Right atrium auricular region (tissue), 2 donors: ENCODE measurements at regions not wholly inside any gene's neighbourhood (a gene's known extent, or its start where the extent isn't known, plus 50 kb on each side); places are given as distances from the start of the nearest gene placed in this dataset.

ENCODE experiments used
- DNase-seq: peaks from one replicate; pipeline ENCODE4 v3.0.0-alpha.2; 2019; ENCODE audit warnings: low spot score
- H3K27ac ChIP-seq, 2 donors: fragments of 200-600 bp; sonication (generic); 1 replicate in 1 of 2; 2 replicates in 1 of 2; pipeline ENCODE4 v1.5.1; 2016 to 2019
- H3K27me3 ChIP-seq, 2 donors: fragments of 200-600 bp; sonication (generic); one replicate each; pipeline versions ENCODE4 v1.5.1 to v1.6.0; 2017 to 2019
- H3K36me3 ChIP-seq: fragments of 200-600 bp; sonication (generic); one replicate; pipeline ENCODE4 v1.5.1; 2016
- H3K4me1 ChIP-seq, 2 donors: fragments of 200-600 bp; sonication (generic); one replicate each; pipeline versions ENCODE4 v1.5.1 to v1.6.0; 2017 to 2019
- H3K4me3 ChIP-seq, 2 donors: fragments of 200-600 bp; sonication (generic); 1 replicate in 1 of 2; 2 replicates in 1 of 2; pipeline ENCODE4 v1.5.1; 2017 to 2019; ENCODE audit warnings: mild to moderate bottlenecking in 1 of 2, moderate library complexity in 1 of 2
- H3K9me3 ChIP-seq, 2 donors: fragments of 200-600 bp; sonication (generic); one replicate each; pipeline ENCODE4 v1.5.1; 2019
- CTCF ChIP-seq, 2 donors: fragments of 200-600 bp; sonication (generic); IDR thresholded peaks; one replicate each; pipeline ENCODE4 v1.5.1; 2019; ENCODE audit warnings: antibody characterized with exemption in 2 of 2

DNA sequence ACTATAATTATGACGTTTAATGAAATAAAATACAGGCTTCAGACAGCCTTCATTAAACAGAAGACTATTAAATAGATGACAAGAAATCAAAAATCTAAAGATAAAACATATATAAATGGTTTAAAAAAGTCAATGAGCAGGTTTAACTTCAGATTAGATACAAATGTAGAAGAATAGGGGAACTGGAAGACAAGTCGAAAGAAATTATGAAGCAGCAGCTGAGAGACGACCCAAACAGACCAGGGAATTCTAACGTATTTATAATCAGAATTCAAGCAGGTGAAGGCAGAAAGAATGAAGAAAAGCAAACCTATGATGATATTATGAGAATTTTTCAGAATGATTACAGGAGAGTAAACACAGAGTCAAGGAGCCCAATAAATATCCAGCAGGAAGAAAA lies 235.1 kb upstream of the XYLT1 start:
- no peak for DNase-seq
- no peak overlapping the region for H3K27ac ChIP-seq
- H3K4me3 ChIP-seq = no peak overlapping the region
- no peaks in the 10 kb centered on the region for H3K4me1 ChIP-seq
- no peaks in the 10 kb centered on the region for H3K36me3 ChIP-seq
- no peaks in the 10 kb centered on the region for H3K27me3 ChIP-seq
- H3K9me3 ChIP-seq = no peaks in the 10 kb centered on the region
- no peak for TF ChIP-seq CTCF (IDR thresholded peaks at IDR 0.05)

GRCh38 chr16:17696616-17697015 lies 225.9 kb upstream of the XYLT1 start:
- H3K4me1 ChIP-seq = no peaks in the 10 kb centered on the region
- no peaks in the 10 kb centered on the region for H3K9me3 ChIP-seq
- H3K4me3 ChIP-seq = no peak overlapping the region
- no peaks in the 10 kb centered on the region for H3K27me3 ChIP-seq
- H3K27ac ChIP-seq = no peak overlapping the region
- H3K36me3 ChIP-seq = no peaks in the 10 kb centered on the region
- no peak for TF ChIP-seq CTCF (IDR thresholded peaks at IDR 0.05)
- DNase-seq = no peak

DNA sequence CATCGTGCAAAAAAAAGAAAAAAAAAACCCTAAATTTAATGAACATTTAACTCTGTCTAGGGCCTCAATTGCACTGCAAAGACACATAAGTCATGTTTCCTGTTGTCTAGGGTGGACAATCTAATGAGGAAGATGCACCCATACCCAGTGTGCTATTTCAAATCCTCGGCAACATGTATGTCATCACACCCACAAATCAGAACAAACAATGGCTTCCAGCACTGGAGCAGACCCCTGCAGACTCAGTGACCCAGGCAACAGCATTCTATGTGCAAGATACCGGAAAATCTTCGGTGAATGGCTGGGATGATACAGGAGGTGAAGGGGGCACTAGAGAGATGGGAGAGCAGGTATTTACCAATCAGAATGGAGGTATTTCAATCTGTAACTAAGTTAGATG lies 221.7 kb upstream of the XYLT1 start:
- Histone ChIP-seq H3K9me3 (no peaks in the 10 kb centered on the region), H3K4me3 (no peak overlapping the region), H3K27me3 (no peaks in the 10 kb centered on the region), H3K36me3 (no peaks in the 10 kb centered on the region), H3K4me1 (no peaks in the 10 kb centered on the region), H3K27ac (no peak overlapping the region)
- no peak for DNase-seq
- no peak for TF ChIP-seq CTCF (IDR thresholded peaks at IDR 0.05)

DNA sequence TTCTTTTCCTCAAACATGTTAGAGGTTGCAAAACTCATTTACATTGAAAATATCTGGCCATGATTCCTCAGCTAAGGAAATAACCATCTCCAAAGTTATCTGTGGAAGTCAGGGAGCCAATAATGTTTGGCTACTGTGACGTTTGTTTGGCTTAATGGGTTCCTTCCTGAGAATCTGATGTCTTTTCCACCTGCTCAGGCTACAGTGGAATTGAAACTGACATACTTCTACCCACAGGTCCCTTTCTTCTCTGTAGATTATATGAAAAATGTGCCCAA lies 221.1 kb upstream of the XYLT1 start:
- TF ChIP-seq CTCF (IDR thresholded peaks at IDR 0.05) = no peak
- Histone ChIP-seq H3K36me3 (no peaks in the 10 kb centered on the region), H3K27me3 (no peaks in the 10 kb centered on the region), H3K4me3 (no peak overlapping the region), H3K9me3 (no peaks in the 10 kb centered on the region), H3K27ac (no peak overlapping the region), H3K4me1 (no peaks in the 10 kb centered on the region)
- DNase-seq = no peak

DNA sequence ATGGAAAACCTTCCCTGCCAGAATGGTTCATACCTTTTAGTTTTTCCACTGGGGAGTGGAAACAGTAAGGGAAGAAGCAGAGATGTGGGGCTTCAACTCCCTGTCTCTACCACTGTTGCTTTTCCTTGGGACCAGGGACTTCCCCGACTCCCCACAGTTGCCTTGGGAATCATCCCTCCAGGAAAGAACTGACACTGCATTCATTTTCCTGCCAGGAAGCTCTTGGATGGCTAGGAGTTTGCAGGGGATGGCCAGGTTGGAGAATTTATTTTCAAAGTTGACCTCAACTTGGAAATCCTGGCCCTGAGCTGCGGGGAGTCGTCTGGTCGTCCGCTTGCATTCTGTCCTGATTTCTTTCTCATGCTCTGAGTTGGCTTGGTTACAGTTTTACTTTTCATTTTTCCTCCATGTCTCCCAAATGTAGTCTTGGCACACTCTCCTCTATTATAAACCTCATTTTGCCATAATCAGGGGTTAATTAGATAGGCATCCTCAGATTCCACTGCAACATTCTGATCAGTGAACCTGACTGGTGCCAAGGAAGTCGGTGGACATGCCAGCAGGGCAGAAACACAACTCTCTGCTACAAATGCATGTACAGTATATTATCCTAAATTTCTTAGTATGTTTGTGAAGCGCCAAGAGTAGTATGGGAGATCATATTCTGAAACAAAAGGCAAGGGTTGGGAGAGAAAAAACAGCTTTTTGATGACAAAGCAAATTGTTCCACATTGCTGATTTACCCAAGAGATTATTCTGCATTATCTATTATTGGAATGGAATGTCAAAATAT lies 220.5 kb upstream of the XYLT1 start:
- Histone ChIP-seq H3K4me3 (no peak overlapping the region), H3K4me1 (no peaks in the 10 kb centered on the region), H3K27me3 (no peaks in the 10 kb centered on the region), H3K36me3 (no peaks in the 10 kb centered on the region), H3K9me3 (no peaks in the 10 kb centered on the region), H3K27ac (no peak overlapping the region)
- DNase-seq = no peak
- no peak for TF ChIP-seq CTCF (IDR thresholded peaks at IDR 0.05)

DNA sequence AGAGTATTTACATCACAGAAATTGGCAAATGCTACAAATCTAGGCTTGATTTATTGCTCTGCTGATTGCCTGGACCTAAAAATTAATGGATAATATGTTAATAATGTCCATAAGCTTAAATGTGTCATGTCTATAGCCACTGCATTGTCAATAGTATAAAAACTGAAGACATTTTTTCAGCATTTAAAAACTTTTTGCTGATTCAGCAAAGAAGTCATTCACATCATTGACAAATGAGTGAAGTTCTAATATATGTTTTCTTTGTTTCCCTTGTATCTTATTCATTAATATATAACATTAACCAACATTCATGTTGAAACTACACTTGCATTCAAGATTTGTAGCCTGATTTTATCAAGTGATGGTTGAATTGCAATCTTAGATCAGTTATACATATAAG lies 214.7 kb upstream of the XYLT1 start:
- Histone ChIP-seq H3K27me3 (no peaks in the 10 kb centered on the region), H3K27ac (no peak overlapping the region), H3K9me3 (peaks cover 0 to 2% of the 10 kb centered on the region in 2 donors), H3K4me3 (no peak overlapping the region), H3K4me1 (no peaks in the 10 kb centered on the region), H3K36me3 (no peaks in the 10 kb centered on the region)
- no peak for DNase-seq
- no peak for TF ChIP-seq CTCF (IDR thresholded peaks at IDR 0.05)
